ENCODE measurements at regions not wholly inside any gene's neighbourhood (a gene's known extent, or its start where the extent isn't known, plus 50 kb on each side); places are given as distances from the start of the nearest gene placed in this dataset.

- TF ChIP-seq CTCF (IDR thresholded peaks at IDR 0.05) (no peak), POLR2AphosphoS5 (IDR thresholded peaks at IDR 0.05) (no peak)
These were observed 70.1 kb upstream of the EFEMP1 start for GRCh38 chr2:55993685-55994084.
